ENCODE measurements at regions not wholly inside any gene's neighbourhood (a gene's known extent, or its start where the extent isn't known, plus 50 kb on each side); places are given as distances from the start of the nearest gene placed in this dataset.

DNA sequence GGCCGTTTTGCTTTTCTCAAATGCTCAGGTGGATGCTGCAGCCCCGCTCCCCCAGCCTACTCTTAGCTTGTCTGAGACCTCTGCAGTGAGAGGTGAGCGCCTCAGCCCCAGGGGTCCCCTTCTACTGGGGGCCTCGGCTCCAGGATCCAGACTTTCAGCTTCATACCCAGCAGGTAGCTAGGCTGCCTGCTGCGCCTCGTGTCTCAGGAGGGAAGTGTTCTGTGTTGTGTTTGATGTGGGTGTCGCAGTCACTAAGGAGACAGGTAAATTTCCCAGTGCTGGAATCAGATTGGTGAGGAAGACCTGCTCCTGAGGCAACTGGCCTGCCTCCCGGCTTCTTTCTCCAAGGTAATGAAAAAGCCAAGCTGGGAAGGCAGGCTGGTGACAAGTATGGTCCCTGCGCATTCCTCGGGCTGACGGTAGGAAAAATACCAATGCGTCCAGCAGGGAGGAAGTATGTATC, 604.0 kb upstream of the SALL1 start:
- Histone ChIP-seq H3K27ac (ENCODE audit: insufficient read depth, low read depth, low read length) (no peak overlapping the region), H2AFZ (ENCODE audit: low read depth, low read length) (no peak overlapping the region), H3K9me1 (replicated peaks; ENCODE audit: control insufficient read depth, extremely low read depth, insufficient read depth, low read length) (no peaks in the 10 kb centered on the region), H3K9me3 (replicated peaks; ENCODE audit: control insufficient read depth, insufficient read depth, low read length) (no peaks in the 10 kb centered on the region), H3K9ac (replicated peaks; ENCODE audit: extremely low read depth, insufficient read depth, low read length) (no peak overlapping the region), H3K4me2 (ENCODE audit: insufficient read depth, low read length) (no peak overlapping the region), H3K27me3 (ENCODE audit: control insufficient read depth in 2 of 2, insufficient read depth in 2 of 2, low read length in 2 of 2) (no peaks in the 10 kb centered on the region), H4K20me1 (replicated peaks; ENCODE audit: control insufficient read depth, extremely low read depth, insufficient read depth, low read length) (no peaks in the 10 kb centered on the region), H3K36me3 (ENCODE audit: control insufficient read depth in 2 of 2, extremely low read depth in 1 of 2, insufficient read depth in 2 of 2, low read length in 2 of 2) (no peaks in the 10 kb centered on the region), H3K79me2 (ENCODE audit: control insufficient read depth, insufficient read depth, low read length) (no peaks in the 10 kb centered on the region), H3K4me3 (replicated peaks in 1 of 3; ENCODE audit: insufficient read depth in 1 of 3, low read depth in 1 of 3, low read length in 3 of 3) (no peak overlapping the region), H3K4me1 (ENCODE audit: control insufficient read depth, extremely low read depth, insufficient read depth, low read length) (no peaks in the 10 kb centered on the region)
- CTCF ChIA-PET: no interaction called here
- intact Hi-C loops (cut with micrococcal nuclease) (no loop called here), dilution Hi-C loops (cut with MboI; ENCODE audit: extremely low pct_ligation_motif_present, low sequenced_read_pairs) (no loop called here)
- BruUV-seq (replicated peaks): no TSS peak
- TF ChIP-seq, protein P1, sequence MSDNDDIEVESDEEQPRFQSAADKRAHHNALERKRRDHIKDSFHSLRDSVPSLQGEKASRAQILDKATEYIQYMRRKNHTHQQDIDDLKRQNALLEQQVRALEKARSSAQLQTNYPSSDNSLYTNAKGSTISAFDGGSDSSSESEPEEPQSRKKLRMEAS (IDR thresholded peaks at IDR 0.05; ENCODE audit: insufficient read depth, insufficient read length): no peak
- TF ChIP-seq EZH2 (IDR thresholded peaks at IDR 0.05; ENCODE audit: borderline replicate concordance, low read depth, low read length, severe bottlenecking) (no peak), CTCF (IDR thresholded peaks at IDR 0.05; ENCODE audit: extremely low read depth in 1 of 2, insufficient read depth in 1 of 2, low read depth in 1 of 2, low read length in 2 of 2) (no peak), POLR2AphosphoS5 (IDR thresholded peaks at IDR 0.05; ENCODE audit: insufficient read depth, low read depth, low read length) (no peak), MYC (IDR thresholded peaks at IDR 0.05; ENCODE audit: low read depth, low read length) (no peak), FOS (IDR thresholded peaks at IDR 0.05; ENCODE audit: borderline replicate concordance, insufficient read depth, low read length) (no peak), POLR2A (IDR thresholded peaks at IDR 0.05; ENCODE audit: low read depth, low read length) (no peak)
- no peak for DNase-seq (ENCODE audit: low read depth, low spot score)
- POLR2A ChIA-PET: no interaction called here
- FAIRE-seq: no peak

All from endothelial cell of umbilical vein (primary cell).